ENCODE measurements at regions not wholly inside any gene's neighbourhood (a gene's known extent, or its start where the extent isn't known, plus 50 kb on each side); places are given as distances from the start of the nearest gene placed in this dataset.

- TF ChIP-seq POLR2AphosphoS5 (IDR thresholded peaks at IDR 0.05; ENCODE audit: low read depth, low read length) (no peak), REST (IDR thresholded peaks at IDR 0.05; ENCODE audit: insufficient read depth in 1 of 2, low read depth in 2 of 2, low read length in 2 of 2) (no peak), FOXP2 (optimal IDR thresholded peaks at IDR 0.05; ENCODE audit: borderline replicate concordance, extremely low read depth, extremely low read length, insufficient read depth) (no peak), TAF1 (IDR thresholded peaks at IDR 0.05; ENCODE audit: borderline replicate concordance, insufficient read depth, low read length) (no peak), SIN3A (IDR thresholded peaks at IDR 0.05; ENCODE audit: borderline replicate concordance, insufficient read depth, low read length) (no peak)
Measured at GRCh38 chr10:78506614-78507013, 473.0 kb downstream of the RPS24 start.

GRCh38 chr10:78507510-78508160 lies 474.0 kb downstream of the RPS24 start:
- TF ChIP-seq FOXP2 (optimal IDR thresholded peaks at IDR 0.05; ENCODE audit: borderline replicate concordance, extremely low read depth, extremely low read length, insufficient read depth) (no peak), TAF1 (IDR thresholded peaks at IDR 0.05; ENCODE audit: borderline replicate concordance, insufficient read depth, low read length) (no peak), SIN3A (IDR thresholded peaks at IDR 0.05; ENCODE audit: borderline replicate concordance, insufficient read depth, low read length) (no peak), POLR2AphosphoS5 (IDR thresholded peaks at IDR 0.05; ENCODE audit: low read depth, low read length) (no peak)

GRCh38 chr10:78508955-78509748 lies 475.5 kb downstream of the RPS24 start:
- no peak for TF ChIP-seq POLR2AphosphoS5 (IDR thresholded peaks at IDR 0.05; ENCODE audit: low read depth, low read length)

GRCh38 chr10:78510566-78511323 lies 477.1 kb downstream of the RPS24 start:
- TF ChIP-seq REST (IDR thresholded peaks at IDR 0.05; ENCODE audit: insufficient read depth in 1 of 2, low read depth in 2 of 2, low read length in 2 of 2), result no peak

GRCh38 chr10:78511324-78512204 lies 477.9 kb downstream of the RPS24 start:
- TF ChIP-seq REST (IDR thresholded peaks at IDR 0.05; ENCODE audit: insufficient read depth in 1 of 2, low read depth in 2 of 2, low read length in 2 of 2) (no peak), SIN3A (IDR thresholded peaks at IDR 0.05; ENCODE audit: borderline replicate concordance, insufficient read depth, low read length) (no peak), POLR2AphosphoS5 (IDR thresholded peaks at IDR 0.05; ENCODE audit: low read depth, low read length) (no peak), FOXP2 (optimal IDR thresholded peaks at IDR 0.05; ENCODE audit: borderline replicate concordance, extremely low read depth, extremely low read length, insufficient read depth) (no peak), TAF1 (IDR thresholded peaks at IDR 0.05; ENCODE audit: borderline replicate concordance, insufficient read depth, low read length) (no peak)
